H1 (cell line): ENCODE measurements at regions not wholly inside any gene's neighbourhood (a gene's known extent, or its start where the extent isn't known, plus 50 kb on each side); places are given as distances from the start of the nearest gene placed in this dataset.

Experiments
- EP300 ChIP-seq, 2 experiments: IDR thresholded peaks; 1 replicate in 1 of 2; 2 replicates in 1 of 2; pipeline ENCODE4 v1.6.1; 2011 to 2012; ENCODE audit warnings: low read depth in 2 of 2, low read length in 2 of 2, mild to moderate bottlenecking in 2 of 2, borderline replicate concordance in 1 of 2, inconsistent platforms in 1 of 2, moderate library complexity in 1 of 2
- FOSL1 ChIP-seq: IDR thresholded peaks from 2 replicates; pipeline ENCODE4 v1.6.1; 2011; ENCODE audit warnings: mild to moderate bottlenecking, low read depth, low read length, moderate library complexity; ENCODE audit not compliant: insufficient read depth
- SRF ChIP-seq: IDR thresholded peaks from 2 replicates; pipeline ENCODE4 v1.6.1; 2011; ENCODE audit warnings: mild to moderate bottlenecking, low read depth, low read length, moderate library complexity
- TF ChIP-seq, protein P1 (sequence below), 3 experiments: IDR thresholded peaks; 1 replicate in 2 of 3; 2 replicates in 1 of 3; pipeline versions ENCODE4 v1.5.1 to v1.6.1; 2011; ENCODE audit warnings: low read length in 3 of 3, mild to moderate bottlenecking in 3 of 3, inconsistent platforms in 2 of 3, low read depth in 1 of 3, moderate library complexity in 1 of 3; ENCODE audit not compliant: insufficient read depth in 1 of 3; ENCODE audit errors: control extremely low read depth in 1 of 3

DNA sequence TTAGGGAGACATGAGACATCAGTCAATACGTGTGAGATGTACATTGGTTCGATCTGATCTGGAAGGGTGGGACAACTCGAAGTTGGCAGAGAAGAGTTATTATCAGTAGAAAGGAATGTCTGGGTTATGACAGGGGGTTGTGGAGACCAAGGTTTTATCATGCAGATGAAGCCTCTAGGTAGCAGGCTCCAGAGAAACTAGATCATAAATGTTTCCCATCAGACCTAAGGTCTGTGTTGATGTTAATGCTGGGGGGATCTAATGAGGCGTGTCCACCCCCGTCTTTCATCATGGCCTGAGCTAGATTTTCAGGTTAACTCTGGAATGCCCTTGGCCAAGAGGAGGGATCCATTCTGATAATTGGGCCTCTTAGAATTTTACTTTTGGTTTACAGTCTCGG, 187.0 kb upstream of the KL start:
- TF ChIP-seq FOSL1 (no peak), EP300 (IDR thresholded peaks at IDR 0.05; ENCODE audit: borderline replicate concordance in 1 of 2, low read depth in 2 of 2, low read length in 2 of 2) (no peak), SRF (no peak)
- TF ChIP-seq, protein P1, sequence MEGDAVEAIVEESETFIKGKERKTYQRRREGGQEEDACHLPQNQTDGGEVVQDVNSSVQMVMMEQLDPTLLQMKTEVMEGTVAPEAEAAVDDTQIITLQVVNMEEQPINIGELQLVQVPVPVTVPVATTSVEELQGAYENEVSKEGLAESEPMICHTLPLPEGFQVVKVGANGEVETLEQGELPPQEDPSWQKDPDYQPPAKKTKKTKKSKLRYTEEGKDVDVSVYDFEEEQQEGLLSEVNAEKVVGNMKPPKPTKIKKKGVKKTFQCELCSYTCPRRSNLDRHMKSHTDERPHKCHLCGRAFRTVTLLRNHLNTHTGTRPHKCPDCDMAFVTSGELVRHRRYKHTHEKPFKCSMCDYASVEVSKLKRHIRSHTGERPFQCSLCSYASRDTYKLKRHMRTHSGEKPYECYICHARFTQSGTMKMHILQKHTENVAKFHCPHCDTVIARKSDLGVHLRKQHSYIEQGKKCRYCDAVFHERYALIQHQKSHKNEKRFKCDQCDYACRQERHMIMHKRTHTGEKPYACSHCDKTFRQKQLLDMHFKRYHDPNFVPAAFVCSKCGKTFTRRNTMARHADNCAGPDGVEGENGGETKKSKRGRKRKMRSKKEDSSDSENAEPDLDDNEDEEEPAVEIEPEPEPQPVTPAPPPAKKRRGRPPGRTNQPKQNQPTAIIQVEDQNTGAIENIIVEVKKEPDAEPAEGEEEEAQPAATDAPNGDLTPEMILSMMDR (IDR thresholded peaks at IDR 0.05; ENCODE audit: control extremely low read depth in 1 of 3, insufficient read depth in 1 of 3, low read depth in 1 of 3, low read length in 3 of 3), result no peak
